Activated naive CD8-positive, alpha-beta T cell treated with anti-CD3 and anti-CD28 coated beads for 36 hours (primary cell): ENCODE measurements at regions not wholly inside any gene's neighbourhood (a gene's known extent, or its start where the extent isn't known, plus 50 kb on each side); places are given as distances from the start of the nearest gene placed in this dataset.

Experiments used
- DNase-seq: peaks from one replicate; pipeline ENCODE4 v3.0.0; 2021
- H3K27ac Mint-ChIP-seq: one replicate; pipeline ENCODE4 v1.8.0; 2022; ENCODE audit warnings: mild to moderate bottlenecking, moderate library complexity, mixed read lengths
- H3K27me3 Mint-ChIP-seq: one replicate; pipeline ENCODE4 v1.8.0; 2022; ENCODE audit warnings: mild to moderate bottlenecking, mixed read lengths
- H3K36me3 Mint-ChIP-seq: one replicate; pipeline ENCODE4 v1.8.0; 2021; ENCODE audit warnings: mild to moderate bottlenecking, mixed read lengths
- H3K4me1 Mint-ChIP-seq: one replicate; pipeline ENCODE4 v1.8.0; 2021; ENCODE audit warnings: mixed read lengths
- H3K4me3 Mint-ChIP-seq: one replicate; pipeline ENCODE4 v1.8.0; 2022; ENCODE audit warnings: mild to moderate bottlenecking, moderate library complexity, mixed read lengths
- H3K9me3 Mint-ChIP-seq: one replicate; pipeline ENCODE4 v1.8.0; 2022; ENCODE audit warnings: mixed read lengths

- H3K4me3 Mint-ChIP-seq, result no peak overlapping the region
Observed at GRCh38 chr13:73714522-73714921, 419.7 kb downstream of the KLF12 start.

GRCh38 chr13:73708393-73708985, 425.7 kb downstream of the KLF12 start:
- H3K36me3 Mint-ChIP-seq, result peaks cover 1% of the 10 kb centered on the region
- H3K4me3 Mint-ChIP-seq, result no peak overlapping the region
- no peaks in the 10 kb centered on the region for H3K9me3 Mint-ChIP-seq
- H3K27me3 Mint-ChIP-seq, result no peaks in the 10 kb centered on the region
- peaks cover 8% of the 10 kb centered on the region for H3K4me1 Mint-ChIP-seq
- peak; percentile 35 for DNase-seq
- H3K27ac Mint-ChIP-seq, result no peak overlapping the region

More at GRCh38 chr13:73714522-73714921, 419.7 kb downstream of the KLF12 start:
- Mint-ChIP-seq H3K9me3 (no peaks in the 10 kb centered on the region), H3K27me3 (no peaks in the 10 kb centered on the region), H3K36me3 (peaks cover 15% of the 10 kb centered on the region), H3K27ac (peak overlapping the region; percentile 92), H3K4me1 (peaks cover 42% of the 10 kb centered on the region)
- no peak for DNase-seq

GRCh38 chr13:73704587-73704986, 429.6 kb downstream of the KLF12 start:
- Mint-ChIP-seq H3K36me3 (peaks cover under 1% of the 10 kb centered on the region), H3K4me1 (peaks cover 18% of the 10 kb centered on the region), H3K27ac (peak overlapping the region; percentile 4), H3K4me3 (no peak overlapping the region), H3K27me3 (no peaks in the 10 kb centered on the region), H3K9me3 (no peaks in the 10 kb centered on the region)
- DNase-seq, result no peak

DNA sequence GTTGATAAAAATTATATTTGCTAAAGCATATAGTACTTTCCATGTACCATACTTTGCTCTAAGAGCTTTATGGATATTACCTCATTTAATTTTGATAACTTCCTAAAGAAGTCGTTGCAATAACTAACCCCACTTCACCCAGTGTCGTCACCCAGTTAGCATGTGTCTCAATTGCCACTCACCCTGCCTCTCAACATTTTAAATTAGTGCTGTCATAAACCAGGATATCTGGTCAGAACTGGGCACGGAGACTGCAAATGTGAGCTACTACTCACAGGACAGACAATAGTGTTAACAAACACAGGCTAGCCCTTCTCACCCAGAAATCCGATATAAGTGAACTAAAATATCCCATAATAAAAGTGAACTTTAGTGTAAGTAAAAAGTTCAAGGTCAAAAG, 430.6 kb downstream of the KLF12 start:
- H3K4me3 Mint-ChIP-seq, result no peak overlapping the region
- DNase-seq, result no peak
- H3K4me1 Mint-ChIP-seq, result peaks cover 24% of the 10 kb centered on the region
- H3K27ac Mint-ChIP-seq, result no peak overlapping the region
- H3K9me3 Mint-ChIP-seq, result no peaks in the 10 kb centered on the region
- H3K27me3 Mint-ChIP-seq, result no peaks in the 10 kb centered on the region
- H3K36me3 Mint-ChIP-seq, result peaks cover 4% of the 10 kb centered on the region

DNA sequence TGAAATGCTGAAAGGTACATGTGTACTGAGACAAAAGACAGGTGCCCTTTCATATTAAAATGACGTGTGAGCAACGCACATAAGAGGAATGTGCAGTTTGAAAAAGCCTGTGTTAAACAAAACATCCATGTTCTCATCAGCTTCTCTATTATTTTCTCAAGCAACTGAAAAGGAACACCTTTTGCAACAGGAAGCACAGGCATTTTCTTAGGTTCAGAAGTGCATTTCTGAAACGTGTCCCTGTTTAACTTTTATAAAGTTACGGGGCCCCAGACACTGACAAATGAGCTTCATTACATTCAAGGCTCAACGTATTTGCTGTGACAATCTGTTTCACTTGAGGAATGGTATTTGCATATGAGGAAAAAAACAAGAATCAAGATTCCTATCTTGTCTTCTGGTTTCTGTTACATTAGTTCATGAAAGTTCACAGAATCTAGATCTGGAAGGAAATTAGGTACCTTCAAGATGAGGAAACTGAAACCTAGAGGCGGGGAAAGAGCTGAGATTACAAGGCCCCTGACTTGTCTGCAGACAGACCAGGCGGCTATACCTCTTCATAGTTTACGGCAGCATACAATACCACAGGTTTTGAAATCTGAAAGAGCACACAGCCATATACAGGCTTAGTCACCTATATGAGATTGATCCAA, 431.7 kb downstream of the KLF12 start:
- Mint-ChIP-seq H3K36me3 (peaks cover 7% of the 10 kb centered on the region), H3K4me1 (peaks cover 26% of the 10 kb centered on the region), H3K27ac (peak overlapping the region; percentile 88), H3K27me3 (no peaks in the 10 kb centered on the region), H3K9me3 (no peaks in the 10 kb centered on the region), H3K4me3 (peak overlapping the region; percentile 67)
- peak; percentile 33 for DNase-seq

DNA sequence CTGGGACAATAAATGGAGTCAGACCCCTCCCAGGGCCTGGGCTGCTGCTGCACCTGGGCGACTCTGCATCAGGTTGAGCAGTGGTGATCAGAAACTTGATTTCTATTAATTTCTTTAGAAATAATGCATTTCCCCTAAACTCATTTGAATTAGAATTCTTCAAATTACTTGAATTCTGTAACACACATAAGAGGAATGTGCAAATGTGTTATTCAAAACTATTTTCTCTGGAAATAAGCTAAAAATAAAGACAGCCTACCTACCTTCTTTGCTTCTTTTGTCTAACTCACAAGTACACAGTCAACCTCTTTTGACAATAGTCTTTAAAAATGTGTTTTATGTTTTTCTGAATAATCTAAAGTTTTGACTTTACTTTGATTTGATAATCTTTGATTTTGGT, 433.0 kb downstream of the KLF12 start:
- no peaks in the 10 kb centered on the region for H3K27me3 Mint-ChIP-seq

DNA sequence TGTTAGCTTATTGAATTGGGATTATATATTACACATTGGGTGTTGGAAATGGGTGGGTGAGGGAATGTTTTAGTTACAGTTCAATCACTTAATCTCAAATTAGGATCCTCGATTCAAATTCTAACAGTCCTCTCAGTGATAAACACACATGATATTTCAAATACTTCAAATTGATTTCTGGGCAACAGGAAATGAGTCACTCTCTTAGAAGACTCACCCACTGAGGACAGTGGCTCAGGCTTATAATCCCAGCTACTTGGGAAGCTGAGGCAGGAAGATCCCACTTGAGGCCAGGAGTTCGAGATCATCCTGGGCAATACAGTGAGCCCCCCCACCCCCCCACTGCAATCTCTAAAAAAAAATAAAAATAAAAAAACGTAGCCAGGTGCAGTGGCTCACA, 435.3 kb downstream of the KLF12 start:
- Mint-ChIP-seq H3K36me3 (peaks cover 22% of the 10 kb centered on the region), H3K4me1 (peaks cover 31% of the 10 kb centered on the region), H3K4me3 (no peak overlapping the region), H3K27ac (no peak overlapping the region), H3K27me3 (no peaks in the 10 kb centered on the region), H3K9me3 (no peaks in the 10 kb centered on the region)
- no peak for DNase-seq

More for the DNA sequence above, 433.0 kb downstream of the KLF12 start:
- no peak overlapping the region for H3K4me3 Mint-ChIP-seq
- no peaks in the 10 kb centered on the region for H3K9me3 Mint-ChIP-seq
- H3K4me1 Mint-ChIP-seq, result peaks cover 33% of the 10 kb centered on the region
- no peak overlapping the region for H3K27ac Mint-ChIP-seq
- peaks cover 12% of the 10 kb centered on the region for H3K36me3 Mint-ChIP-seq
- DNase-seq, result no peak

DNA sequence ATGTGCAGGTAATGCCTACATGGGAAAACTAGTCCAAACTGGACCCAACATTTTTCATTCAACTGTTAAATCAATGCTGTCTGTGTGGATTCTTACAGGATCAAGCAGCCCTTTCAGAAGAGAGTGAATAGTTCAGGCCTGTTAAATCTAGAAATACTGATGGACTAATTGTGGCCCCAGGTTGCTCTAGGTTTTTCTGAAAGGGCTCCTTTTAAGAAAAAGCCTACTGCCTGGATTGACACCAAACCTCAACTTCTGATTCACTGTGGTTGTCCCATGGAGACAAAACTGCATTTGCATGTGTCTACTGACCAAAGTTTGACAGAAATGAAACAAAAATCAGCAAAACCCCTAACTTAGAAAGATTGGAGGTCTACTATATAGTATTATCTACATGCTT, 437.0 kb downstream of the KLF12 start:
- Mint-ChIP-seq H3K27me3 (no peaks in the 10 kb centered on the region), H3K36me3 (peaks cover 22% of the 10 kb centered on the region), H3K9me3 (no peaks in the 10 kb centered on the region), H3K4me3 (no peak overlapping the region), H3K4me1 (peaks cover 20% of the 10 kb centered on the region), H3K27ac (no peak overlapping the region)
- DNase-seq, result no peak

DNA sequence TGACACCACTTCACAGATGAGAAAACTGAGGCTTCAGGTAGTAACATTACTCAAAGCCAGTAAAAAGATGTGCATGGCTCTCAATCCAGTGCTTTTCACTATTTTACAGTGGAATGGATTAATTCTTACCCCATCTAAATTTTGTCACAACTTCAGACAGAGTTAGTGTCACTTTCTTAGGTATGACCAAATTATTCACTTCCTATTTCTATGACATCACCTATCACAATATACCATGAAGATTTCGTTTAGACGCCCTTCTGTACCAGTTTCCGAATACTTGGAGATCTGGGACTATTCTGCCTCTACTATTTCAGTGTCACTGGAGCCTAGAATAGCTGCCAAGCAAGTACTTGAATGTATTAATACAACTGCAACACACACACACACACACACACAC, 437.5 kb downstream of the KLF12 start:
- Mint-ChIP-seq H3K27me3 (no peaks in the 10 kb centered on the region), H3K4me1 (peaks cover 18% of the 10 kb centered on the region), H3K4me3 (no peak overlapping the region), H3K36me3 (peaks cover 22% of the 10 kb centered on the region), H3K27ac (no peak overlapping the region), H3K9me3 (no peaks in the 10 kb centered on the region)
- DNase-seq, result no peak

GRCh38 chr13:73696271-73696670, 437.9 kb downstream of the KLF12 start:
- no peaks in the 10 kb centered on the region for H3K27me3 Mint-ChIP-seq
- H3K27ac Mint-ChIP-seq, result no peak overlapping the region
- no peaks in the 10 kb centered on the region for H3K9me3 Mint-ChIP-seq
- no peak overlapping the region for H3K4me3 Mint-ChIP-seq
- DNase-seq, result no peak
- H3K36me3 Mint-ChIP-seq, result peaks cover 22% of the 10 kb centered on the region
- H3K4me1 Mint-ChIP-seq, result peaks cover 18% of the 10 kb centered on the region

- peaks cover 18% of the 10 kb centered on the region for H3K4me1 Mint-ChIP-seq
Observed at GRCh38 chr13:73695325-73695724, 438.9 kb downstream of the KLF12 start.

GRCh38 chr13:73693215-73693614, 441.0 kb downstream of the KLF12 start:
- Mint-ChIP-seq H3K27ac (no peak overlapping the region), H3K4me1 (peaks cover 11% of the 10 kb centered on the region), H3K36me3 (peaks cover 22% of the 10 kb centered on the region), H3K27me3 (no peaks in the 10 kb centered on the region), H3K4me3 (no peak overlapping the region), H3K9me3 (no peaks in the 10 kb centered on the region)
- no peak for DNase-seq

More at GRCh38 chr13:73695325-73695724, 438.9 kb downstream of the KLF12 start:
- DNase-seq, result no peak
- Mint-ChIP-seq H3K9me3 (no peaks in the 10 kb centered on the region), H3K36me3 (peaks cover 22% of the 10 kb centered on the region), H3K27ac (no peak overlapping the region), H3K4me3 (no peak overlapping the region), H3K27me3 (no peaks in the 10 kb centered on the region)

- no peak overlapping the region for H3K27ac Mint-ChIP-seq
- DNase-seq, result no peak
- peaks cover 4% of the 10 kb centered on the region for H3K4me1 Mint-ChIP-seq
- no peaks in the 10 kb centered on the region for H3K27me3 Mint-ChIP-seq
- H3K4me3 Mint-ChIP-seq, result no peak overlapping the region
- peaks cover 17% of the 10 kb centered on the region for H3K36me3 Mint-ChIP-seq
- H3K9me3 Mint-ChIP-seq, result no peaks in the 10 kb centered on the region
Observed at GRCh38 chr13:73691891-73692290, 442.3 kb downstream of the KLF12 start.

GRCh38 chr13:73687929-73688328, 446.3 kb downstream of the KLF12 start:
- Mint-ChIP-seq H3K27ac (no peak overlapping the region), H3K27me3 (no peaks in the 10 kb centered on the region), H3K9me3 (no peaks in the 10 kb centered on the region), H3K4me1 (peaks cover 3% of the 10 kb centered on the region), H3K4me3 (no peak overlapping the region), H3K36me3 (peaks cover 4% of the 10 kb centered on the region)
- no peak for DNase-seq

DNA sequence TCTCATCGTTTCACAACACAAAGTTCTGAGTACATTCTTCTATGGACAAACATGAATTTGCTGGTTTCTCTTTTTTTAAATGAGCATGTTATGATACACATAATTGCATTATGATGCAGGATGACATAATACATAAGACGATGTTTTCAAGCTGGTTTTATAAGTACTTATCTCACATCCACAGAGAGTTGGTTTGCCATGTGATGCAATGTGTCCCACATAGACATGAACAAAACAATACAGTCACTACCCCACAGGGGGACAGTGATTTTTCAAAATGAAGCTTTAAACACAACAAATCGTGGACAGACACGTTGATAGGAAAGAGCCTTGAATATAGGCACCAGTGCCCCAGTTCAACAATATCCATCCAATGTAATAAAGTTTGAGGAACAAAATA, 447.1 kb downstream of the KLF12 start:
- Mint-ChIP-seq H3K36me3 (peaks cover 10% of the 10 kb centered on the region), H3K4me1 (peaks cover 3% of the 10 kb centered on the region), H3K27me3 (no peaks in the 10 kb centered on the region), H3K9me3 (peaks cover 3% of the 10 kb centered on the region), H3K4me3 (no peak overlapping the region), H3K27ac (no peak overlapping the region)
- DNase-seq, result no peak

DNA sequence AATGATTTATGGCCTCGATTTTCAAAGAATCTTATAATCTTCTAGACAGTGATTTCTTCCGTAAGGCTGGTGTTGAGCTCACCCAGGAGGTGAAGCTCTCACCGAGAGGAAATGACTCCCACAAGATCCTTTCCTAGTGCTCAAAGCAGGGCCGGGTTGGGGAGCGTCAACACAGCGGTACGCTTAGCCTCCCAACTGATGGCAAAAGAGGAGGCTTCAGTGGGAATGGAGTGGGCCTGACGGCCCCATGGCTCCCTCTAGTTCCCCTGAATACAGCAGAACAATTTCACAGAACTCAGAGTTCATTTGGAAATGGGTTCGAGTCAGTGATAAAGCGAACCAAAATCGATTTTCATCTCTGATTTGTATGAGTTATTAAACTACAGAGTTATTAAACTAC, 449.5 kb downstream of the KLF12 start:
- peaks cover 3% of the 10 kb centered on the region for H3K4me1 Mint-ChIP-seq
- peaks cover 3% of the 10 kb centered on the region for H3K9me3 Mint-ChIP-seq
- peaks cover 16% of the 10 kb centered on the region for H3K36me3 Mint-ChIP-seq
- no peaks in the 10 kb centered on the region for H3K27me3 Mint-ChIP-seq
- no peak overlapping the region for H3K27ac Mint-ChIP-seq
- no peak for DNase-seq
- H3K4me3 Mint-ChIP-seq, result no peak overlapping the region
